IPS-NIHi7 (cell line): ENCODE measurements at regions not wholly inside any gene's neighbourhood (a gene's known extent, or its start where the extent isn't known, plus 50 kb on each side); places are given as distances from the start of the nearest gene placed in this dataset.
A peak's percentile ranks its signal among the peaks of the same experiment; 100 is the strongest.

Source experiments
- DNase-seq: peaks from one replicate; pipeline ENCODE4 v3.0.0; 2012; ENCODE audit warnings: mixed read lengths; ENCODE audit errors: extremely low spot score

- no peak for DNase-seq
These were observed 473.5 kb downstream of the PRKD1 start for GRCh38 chr14:29454026-29454693.

- no peak for DNase-seq
These were observed 469.1 kb downstream of the PRKD1 start for GRCh38 chr14:29458547-29458946.

GRCh38 chr14:29459531-29459930 lies 468.1 kb downstream of the PRKD1 start:
- DNase-seq, result no peak

- no peak for DNase-seq
These were observed 467.6 kb downstream of the PRKD1 start for GRCh38 chr14:29459969-29460560.

GRCh38 chr14:29461101-29461500 lies 466.5 kb downstream of the PRKD1 start:
- DNase-seq, result no peak

GRCh38 chr14:29461506-29461905 lies 466.1 kb downstream of the PRKD1 start:
- DNase-seq, result no peak

- DNase-seq, result no peak
These were observed 465.3 kb downstream of the PRKD1 start for GRCh38 chr14:29462321-29462720.

- DNase-seq, result no peak
These were observed 464.9 kb downstream of the PRKD1 start for GRCh38 chr14:29462772-29463171.

- no peak for DNase-seq
These were observed 463.8 kb downstream of the PRKD1 start for GRCh38 chr14:29463727-29464395.

- DNase-seq, result no peak
These were observed 462.6 kb downstream of the PRKD1 start for GRCh38 chr14:29465095-29465494.

GRCh38 chr14:29475641-29476040 lies 452.0 kb downstream of the PRKD1 start:
- no peak for DNase-seq

- no peak for DNase-seq
These were observed 441.5 kb downstream of the PRKD1 start for GRCh38 chr14:29486132-29486531.

- DNase-seq, result no peak
These were observed 437.7 kb downstream of the PRKD1 start for GRCh38 chr14:29489911-29490425.

GRCh38 chr14:29493849-29494248 lies 433.8 kb downstream of the PRKD1 start:
- no peak for DNase-seq

GRCh38 chr14:29494312-29494711 lies 433.3 kb downstream of the PRKD1 start:
- no peak for DNase-seq

GRCh38 chr14:29503903-29504302 lies 423.7 kb downstream of the PRKD1 start:
- no peak for DNase-seq

GRCh38 chr14:29518335-29518734 lies 409.3 kb downstream of the PRKD1 start:
- DNase-seq, result no peak

- DNase-seq, result peak; percentile 37
These were observed 406.0 kb downstream of the PRKD1 start for GRCh38 chr14:29521526-29522137.
